HG03095 (cell line): ENCODE measurements at regions not wholly inside any gene's neighbourhood (a gene's known extent, or its start where the extent isn't known, plus 50 kb on each side); places are given as distances from the start of the nearest gene placed in this dataset.

Experiments used
- ATAC-seq: cut with Tn5 transposase; IDR thresholded peaks from one replicate; pipeline ENCODE4 v1.9.1; 2021; ENCODE audit warnings: moderate library complexity; ENCODE audit not compliant: unreplicated experiment

GRCh38 chr1:48164571-48164970 lies 57.9 kb upstream of the SLC5A9 start:
- no peak for ATAC-seq

- no peak for ATAC-seq
Observed at GRCh38 chr1:48160486-48161132, 61.9 kb upstream of the SLC5A9 start.

GRCh38 chr1:48139275-48139674 lies 83.2 kb upstream of the SLC5A9 start:
- ATAC-seq: no peak

GRCh38 chr1:48127735-48128685 lies 94.5 kb upstream of the SLC5A9 start:
- no peak for ATAC-seq

- no peak for ATAC-seq
Observed at GRCh38 chr1:48123647-48124046, 98.9 kb upstream of the SLC5A9 start.

- no peak for ATAC-seq
Observed at GRCh38 chr1:48121955-48122354, 100.6 kb upstream of the SLC5A9 start.

GRCh38 chr1:48120621-48121020 lies 101.9 kb upstream of the SLC5A9 start:
- no peak for ATAC-seq

- ATAC-seq: no peak
Observed at GRCh38 chr1:48115835-48116234, 106.7 kb upstream of the SLC5A9 start.

- ATAC-seq: no peak
Observed at GRCh38 chr1:48114596-48115382, 107.7 kb upstream of the SLC5A9 start.

- ATAC-seq: no peak
Observed at GRCh38 chr1:48109390-48110013, 112.3 kb upstream of the TRABD2B start.

- ATAC-seq: no peak
Observed at GRCh38 chr1:48107516-48107915, 110.3 kb upstream of the TRABD2B start.

- ATAC-seq: no peak
Observed at GRCh38 chr1:48106049-48106448, 108.9 kb upstream of the TRABD2B start.

- no peak for ATAC-seq
Observed at GRCh38 chr1:48105165-48105564, 108.0 kb upstream of the TRABD2B start.

GRCh38 chr1:48103495-48103894 lies 106.3 kb upstream of the TRABD2B start:
- no peak for ATAC-seq

- no peak for ATAC-seq
Observed at GRCh38 chr1:48102766-48103165, 105.6 kb upstream of the TRABD2B start.

- ATAC-seq: no peak
Observed at GRCh38 chr1:48099072-48099773, 102.0 kb upstream of the TRABD2B start.

- peak; percentile 82 for ATAC-seq
Observed at GRCh38 chr1:48093696-48094528, 96.7 kb upstream of the TRABD2B start.

- ATAC-seq: no peak
Observed at GRCh38 chr1:48093147-48093546, 96.0 kb upstream of the TRABD2B start.

- ATAC-seq: no peak
Observed at GRCh38 chr1:48092401-48092800, 95.2 kb upstream of the TRABD2B start.
